Activated CD4-positive, alpha-beta T cell treated with anti-CD3 and anti-CD28 coated beads, Interleukin-2, amount 50 U/mL, for 4 hours (primary cell): ENCODE measurements at regions not wholly inside any gene's neighbourhood (a gene's known extent, or its start where the extent isn't known, plus 50 kb on each side); places are given as distances from the start of the nearest gene placed in this dataset.
"Not testable (repeated sequence)": the region's sequence is repeated elsewhere in the genome, so short reads cannot be mapped to it uniquely, and the experiment has no call there.

Source experiments
- DNase-seq, 2 experiments: peaks; one replicate each; pipeline ENCODE4 v3.0.0-alpha.2; 2020

DNA sequence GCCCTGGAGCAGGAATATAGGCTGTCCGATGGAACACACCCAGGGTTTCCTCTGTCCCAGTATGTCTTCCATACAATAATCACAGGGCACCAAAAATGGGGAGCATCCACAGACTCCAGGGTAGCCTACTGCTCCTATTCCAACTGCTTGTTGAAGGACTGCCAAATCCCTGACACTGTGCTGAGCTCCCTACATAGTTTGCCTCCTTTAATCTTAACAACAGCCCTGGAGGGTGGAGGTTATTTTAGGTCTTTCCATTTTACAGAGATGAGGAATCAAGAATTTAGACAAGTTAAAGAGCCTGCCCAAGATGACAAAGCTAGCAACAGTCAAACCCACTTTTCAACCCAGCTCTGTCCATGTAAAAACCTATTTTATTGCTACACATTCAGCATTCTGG, 790.4 kb downstream of the DIAPH3 start:
- DNase-seq, result no peak

DNA sequence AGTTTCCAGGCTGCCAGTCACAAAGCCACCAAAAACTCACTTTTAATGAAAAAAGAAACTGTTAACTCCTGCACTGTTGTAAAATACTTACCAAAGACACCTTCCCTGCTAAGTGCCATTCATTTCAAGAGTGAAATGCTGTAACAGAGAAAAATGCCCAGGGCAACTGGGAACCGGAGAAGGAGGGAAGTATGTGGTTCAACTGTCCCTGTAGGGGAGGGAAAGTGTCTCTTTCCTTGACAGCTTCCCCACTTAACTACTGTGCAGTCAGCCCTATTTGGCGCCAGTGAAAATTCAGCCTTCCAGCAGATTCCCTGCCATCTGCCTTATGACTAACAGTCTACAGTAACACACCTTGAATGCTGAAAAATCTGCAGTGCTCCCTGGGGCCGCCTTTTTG, 789.0 kb downstream of the DIAPH3 start:
- DNase-seq, result no peak

DNA sequence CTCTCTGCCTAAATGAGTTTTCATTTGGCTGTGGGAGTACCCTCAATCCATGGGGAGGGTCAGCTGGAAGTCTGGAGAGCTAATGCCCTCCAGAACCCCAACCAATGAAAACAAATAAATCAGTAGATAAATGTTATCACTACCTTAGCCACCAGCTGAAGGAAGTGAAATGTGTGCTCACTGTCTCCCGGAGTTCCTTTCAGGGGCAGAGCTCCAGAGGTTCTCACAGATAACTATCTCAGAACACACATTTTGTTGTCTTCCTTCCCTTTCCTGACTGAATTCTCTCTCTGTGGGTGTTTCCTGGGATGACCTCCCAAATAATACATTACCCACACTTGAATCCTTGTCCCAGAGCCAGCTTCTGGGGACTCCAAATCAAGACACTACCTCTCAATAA, 779.6 kb downstream of the DIAPH3 start:
- DNase-seq, result no peak

DNA sequence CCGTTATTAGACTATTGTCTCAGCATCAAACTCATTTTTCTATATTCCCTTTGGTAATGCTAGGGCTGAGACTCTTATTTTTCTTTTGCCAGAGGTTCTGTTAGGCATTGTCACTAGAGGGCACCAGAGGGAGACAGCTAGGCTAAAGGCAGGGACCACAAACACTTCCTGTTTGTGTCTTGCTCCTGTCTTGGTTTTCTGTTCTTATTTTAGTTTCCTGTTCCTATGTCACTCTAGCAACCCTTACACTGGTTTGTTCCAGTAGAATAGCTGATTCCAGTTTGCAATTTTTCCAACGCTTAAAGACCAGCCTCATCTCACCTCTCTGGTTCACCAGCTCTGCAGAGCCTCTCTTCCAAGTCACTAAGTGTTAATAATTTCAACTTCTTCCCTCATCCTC, 772.0 kb downstream of the DIAPH3 start:
- DNase-seq, result peak; percentile 6 to 12

DNA sequence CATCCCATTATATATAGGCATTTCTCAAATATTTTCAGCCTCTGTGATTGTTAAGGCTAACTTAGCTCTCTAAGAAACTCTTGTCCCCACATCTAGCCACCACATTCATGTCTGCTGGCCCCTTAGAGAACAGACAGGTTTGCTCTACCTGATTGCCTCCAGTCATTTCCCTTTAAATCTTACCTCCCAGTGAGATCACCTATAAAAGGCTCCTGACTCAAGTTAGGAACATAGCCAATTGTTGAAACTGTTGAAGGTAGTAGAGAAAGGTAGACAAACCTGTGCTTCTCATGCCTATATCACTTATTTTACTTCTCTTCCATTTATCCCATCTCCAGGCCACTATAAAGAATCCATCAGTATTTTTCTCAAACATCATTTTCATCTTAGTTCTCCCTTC, 771.4 kb downstream of the DIAPH3 start:
- DNase-seq, result no peak

DNA sequence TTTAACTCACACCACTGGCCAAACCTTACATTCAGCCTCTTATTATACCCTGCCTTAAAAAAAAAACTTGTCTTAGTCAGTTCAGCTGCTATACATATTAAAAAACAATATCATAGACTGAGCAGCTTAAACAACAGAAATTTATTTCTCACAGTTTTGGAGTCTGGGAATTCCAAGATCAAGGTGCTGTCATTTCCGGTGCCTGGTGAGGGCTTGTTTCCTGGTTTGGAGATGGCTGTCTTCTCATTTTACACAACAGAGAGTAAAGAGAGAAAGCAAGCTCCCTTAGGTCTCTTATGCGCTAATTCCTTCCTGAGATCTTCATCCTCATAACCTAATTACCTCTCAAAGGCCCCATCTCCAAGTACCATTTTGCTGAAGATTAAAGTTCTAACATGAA, 769.2 kb downstream of the DIAPH3 start:
- DNase-seq, result no peak

DNA sequence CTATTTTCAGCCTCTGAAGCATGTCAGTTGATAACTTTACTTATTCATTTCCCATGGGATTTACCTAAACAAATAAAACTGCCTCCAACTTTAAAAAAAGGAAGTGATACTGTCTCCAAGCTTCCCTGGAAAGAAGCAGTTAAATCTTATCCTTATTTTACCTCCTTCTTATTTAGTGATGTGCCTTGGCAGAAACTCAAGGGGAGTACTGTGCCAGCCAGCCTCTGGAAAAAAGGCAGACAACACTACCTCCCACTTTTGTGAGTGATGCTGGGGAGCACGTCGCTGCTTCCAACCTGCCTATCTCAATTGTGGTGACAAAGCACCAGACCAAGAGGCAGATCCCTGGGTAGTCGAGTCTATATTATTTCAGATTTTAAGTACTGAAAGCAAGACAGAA, 765.6 kb downstream of the DIAPH3 start:
- no peak for DNase-seq

DNA sequence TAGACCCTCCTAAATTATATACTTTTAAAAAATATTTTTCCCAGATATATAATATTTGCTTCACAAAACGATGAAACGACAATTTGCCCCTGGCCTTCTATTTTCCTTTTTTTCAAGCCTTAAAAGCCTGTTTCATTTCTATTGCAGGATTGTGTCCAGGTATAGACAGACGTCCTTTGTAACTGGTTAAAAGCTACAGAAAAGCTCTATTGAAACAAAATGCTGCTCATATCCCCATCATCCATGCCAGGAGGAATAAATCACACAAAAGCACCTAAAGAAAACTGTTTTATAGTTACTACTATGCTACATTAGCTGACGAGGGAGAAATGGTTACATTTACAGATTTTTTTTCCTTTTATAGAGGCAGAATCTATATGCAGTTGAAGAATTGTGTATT, 765.1 kb downstream of the DIAPH3 start:
- no peak for DNase-seq

DNA sequence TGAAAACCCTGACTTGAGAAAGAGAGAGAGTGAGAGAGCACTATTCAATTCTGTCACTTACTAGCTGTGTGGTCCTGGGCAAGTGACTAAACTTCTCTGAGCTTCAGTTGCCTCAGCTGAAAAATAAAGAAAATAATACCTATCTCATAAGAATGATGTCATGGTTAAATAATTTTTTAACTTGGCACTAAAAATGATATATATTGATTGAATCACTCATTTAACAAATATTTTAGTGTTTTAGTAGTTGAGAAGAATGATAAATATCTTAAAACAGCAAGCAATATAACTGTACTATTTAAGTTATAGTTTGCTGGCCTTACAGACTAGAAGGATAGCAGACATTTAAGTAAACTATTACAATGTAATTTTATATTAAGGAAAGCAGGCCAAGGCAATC, 764.2 kb downstream of the DIAPH3 start:
- no peak for DNase-seq

DNA sequence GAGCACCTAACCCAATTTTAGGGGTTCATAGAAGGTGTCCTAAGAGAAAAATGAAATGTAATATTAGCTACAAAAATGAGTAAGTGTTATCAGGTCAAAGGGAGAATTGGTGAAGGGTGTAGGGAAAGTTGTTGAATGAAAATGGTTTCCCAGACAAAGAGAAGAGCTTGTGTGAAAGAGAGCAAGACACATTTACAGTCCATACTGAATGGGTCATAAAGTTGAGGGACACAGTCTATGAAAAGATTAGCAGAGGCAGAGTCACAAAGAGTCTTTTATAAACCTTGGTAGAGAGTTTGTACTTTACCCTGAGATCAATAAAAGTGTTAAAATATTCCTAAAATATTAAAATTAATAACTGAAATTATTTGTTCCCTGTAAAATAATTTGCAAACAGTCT, 759.4 kb downstream of the DIAPH3 start:
- no peak for DNase-seq

DNA sequence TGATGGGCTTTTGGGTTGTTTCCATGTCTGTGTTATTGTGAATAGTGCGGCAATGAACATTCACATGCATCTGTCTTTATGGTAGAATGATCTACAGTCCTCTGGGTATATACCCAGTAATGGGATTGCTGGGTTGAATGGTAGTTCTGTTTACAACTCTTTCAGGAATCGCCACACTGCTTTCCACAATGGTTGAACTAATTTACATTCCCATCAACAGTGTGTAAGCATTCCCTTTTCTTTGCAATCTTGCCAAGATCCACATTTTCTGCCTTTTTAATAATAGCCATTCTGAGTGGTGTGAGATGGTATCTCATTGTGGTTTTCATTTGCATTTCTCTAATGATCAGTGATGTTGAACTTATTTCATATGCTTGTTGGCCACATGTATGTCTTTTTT, 756.5 kb downstream of the DIAPH3 start:
- DNase-seq, result not testable (repeated sequence)

DNA sequence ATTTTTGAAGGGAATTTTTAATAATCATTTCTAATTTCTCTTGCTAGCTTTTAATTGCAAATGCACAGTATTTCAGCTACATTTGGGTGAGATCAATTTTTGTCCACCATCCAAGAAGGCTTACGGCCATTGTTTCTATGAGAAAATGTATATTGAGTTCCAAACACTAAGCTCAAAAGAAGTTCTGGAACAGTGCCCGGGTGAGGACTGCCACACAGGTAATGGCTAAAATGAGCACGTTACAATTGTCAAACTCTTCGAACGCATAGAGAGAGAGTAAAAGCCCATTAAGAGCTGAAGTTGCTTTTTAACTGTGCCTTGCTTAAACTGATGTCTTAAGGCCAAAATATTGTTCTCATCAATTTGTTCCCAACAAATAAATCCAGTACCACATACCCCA, 755.0 kb downstream of the DIAPH3 start:
- no peak for DNase-seq

DNA sequence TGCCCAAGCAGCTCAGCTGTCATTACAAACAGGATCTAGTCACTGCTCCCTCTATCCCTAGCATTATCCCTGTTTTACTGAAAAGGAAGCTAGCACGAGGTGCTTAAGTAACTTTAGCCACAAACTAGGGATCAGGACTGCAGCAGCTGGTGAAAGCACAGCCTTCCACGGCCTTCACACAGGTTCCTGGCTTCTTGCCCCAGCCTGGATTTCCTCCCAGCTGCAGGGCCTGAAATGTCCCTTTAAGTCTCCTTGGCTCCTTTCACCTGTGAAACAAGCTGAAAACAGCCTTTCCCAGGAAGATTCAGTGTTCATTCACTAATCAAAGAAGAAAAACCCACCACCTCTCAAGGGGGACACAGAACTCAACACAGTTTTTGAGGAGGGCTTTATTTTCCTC, 754.5 kb downstream of the DIAPH3 start:
- no peak for DNase-seq

DNA sequence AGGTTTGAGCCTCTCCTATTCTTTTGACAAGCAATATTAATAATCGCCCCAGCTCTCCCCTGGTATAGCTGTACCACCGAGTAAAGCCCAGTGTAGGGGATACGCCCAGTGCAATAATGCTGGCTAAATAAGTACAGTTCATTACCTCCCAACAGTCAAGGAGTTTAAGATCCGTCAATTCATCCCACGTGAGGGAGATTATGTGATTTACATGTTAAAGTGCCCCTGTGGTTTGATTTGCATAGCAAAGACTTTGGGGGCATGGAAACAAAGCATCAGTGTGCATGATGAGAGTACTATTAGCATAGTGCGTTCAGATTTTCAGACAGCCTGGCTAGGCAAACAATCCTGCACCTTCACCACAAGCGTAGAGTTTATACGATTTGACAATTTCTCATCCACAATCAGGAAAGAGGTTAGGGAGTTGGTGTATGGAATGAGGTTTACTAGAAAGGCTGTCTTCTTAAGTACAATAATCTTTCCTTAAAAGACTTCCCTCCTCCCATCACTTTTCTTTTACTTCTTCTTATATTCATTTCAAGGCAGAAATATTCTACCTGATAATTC, 754.0 kb downstream of the DIAPH3 start:
- no peak for DNase-seq

DNA sequence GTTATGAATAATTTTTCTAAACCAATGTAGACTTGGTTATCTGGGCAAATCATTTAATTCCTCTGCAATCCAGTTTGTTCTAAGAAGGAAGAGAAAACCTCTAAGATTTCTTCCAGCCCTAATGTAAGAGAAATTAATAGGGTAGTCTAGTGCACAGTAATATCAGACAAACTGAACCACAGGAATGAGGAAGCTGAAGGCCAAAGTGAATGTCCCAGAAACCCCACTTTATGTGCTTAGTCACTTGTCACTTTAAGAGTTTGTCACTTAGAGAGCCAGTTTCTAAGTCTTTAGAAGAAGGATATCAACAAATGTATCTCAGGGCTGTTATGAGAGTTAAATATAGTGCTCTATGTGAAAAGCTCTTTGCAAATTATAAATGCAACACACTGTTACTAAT, 750.6 kb downstream of the DIAPH3 start:
- no peak for DNase-seq

DNA sequence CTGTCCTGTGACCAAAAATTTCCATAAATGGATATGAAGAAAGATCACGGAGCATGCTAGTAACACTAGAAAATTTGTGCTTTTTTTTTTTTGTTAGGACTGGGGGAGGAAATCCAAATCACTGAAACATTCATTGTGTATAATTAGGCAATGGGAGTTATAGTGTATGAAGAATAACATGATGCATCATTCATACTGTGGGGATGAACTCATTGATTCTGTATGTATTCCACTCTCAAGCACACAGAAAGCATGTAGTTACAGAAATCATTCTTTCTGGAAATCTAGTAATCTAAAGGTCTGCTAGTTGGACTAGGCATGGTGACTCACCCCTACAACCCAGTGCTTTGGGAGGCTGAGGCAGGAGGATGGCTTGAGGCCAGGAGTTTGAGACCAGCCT, 749.7 kb downstream of the DIAPH3 start:
- no peak for DNase-seq

DNA sequence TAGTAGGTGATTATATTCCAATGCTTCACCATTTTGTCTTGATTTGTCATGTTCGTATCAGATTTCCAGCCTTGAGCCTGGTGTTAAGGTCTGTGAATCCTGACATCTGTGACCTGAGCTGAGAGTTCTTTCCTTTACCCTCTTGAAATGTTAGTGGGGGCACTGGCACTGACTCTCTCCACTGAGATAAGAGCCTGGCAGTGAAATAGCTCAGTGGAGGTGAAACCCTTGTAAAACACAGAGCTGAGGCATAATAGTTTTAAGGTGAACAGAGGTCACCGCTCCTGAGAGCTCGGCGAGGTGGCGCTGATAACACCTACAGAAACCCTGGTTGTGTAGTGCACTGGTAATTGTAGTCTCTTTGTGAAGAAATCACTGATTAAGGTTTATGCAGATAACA, 748.2 kb downstream of the DIAPH3 start:
- DNase-seq, result no peak

DNA sequence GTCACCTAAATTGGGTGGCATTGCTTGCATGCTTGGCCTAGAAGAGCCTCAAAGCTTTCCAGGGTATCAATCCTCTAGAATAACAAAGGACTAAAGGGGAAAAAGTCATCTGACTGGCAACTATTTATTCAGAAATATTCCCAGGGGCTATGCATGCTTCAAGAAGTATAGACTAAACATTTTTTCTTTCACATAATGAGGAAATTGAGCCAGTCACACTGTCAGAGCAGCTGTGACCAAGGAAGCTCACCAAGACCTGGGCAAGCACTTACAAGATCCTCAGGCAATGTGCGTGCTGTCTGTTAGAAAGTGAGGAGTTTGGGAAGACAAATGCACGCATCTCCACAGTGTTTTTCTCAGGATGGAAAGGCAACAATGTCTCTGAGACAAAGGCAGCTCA, 747.2 kb downstream of the DIAPH3 start:
- DNase-seq, result no peak

DNA sequence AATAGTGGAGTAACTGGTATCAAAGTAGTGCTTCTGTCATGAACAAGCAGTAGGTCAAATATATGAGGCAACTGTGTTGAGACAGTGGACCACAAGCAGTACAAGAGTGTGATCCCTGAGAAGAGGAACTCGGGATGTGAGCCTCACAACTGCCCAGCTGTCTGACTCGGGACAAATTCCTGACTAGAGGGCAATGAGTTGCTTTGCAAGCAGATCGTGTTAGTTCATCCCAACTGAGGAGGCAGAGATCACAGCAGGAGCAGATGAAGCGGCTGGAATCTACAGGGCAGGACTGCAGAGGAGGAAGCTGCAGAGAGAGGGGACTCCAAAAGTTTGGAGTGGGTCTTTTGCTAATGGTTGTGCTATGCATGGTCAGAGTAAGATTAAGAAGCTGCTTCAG, 741.1 kb downstream of the DIAPH3 start:
- DNase-seq, result no peak

DNA sequence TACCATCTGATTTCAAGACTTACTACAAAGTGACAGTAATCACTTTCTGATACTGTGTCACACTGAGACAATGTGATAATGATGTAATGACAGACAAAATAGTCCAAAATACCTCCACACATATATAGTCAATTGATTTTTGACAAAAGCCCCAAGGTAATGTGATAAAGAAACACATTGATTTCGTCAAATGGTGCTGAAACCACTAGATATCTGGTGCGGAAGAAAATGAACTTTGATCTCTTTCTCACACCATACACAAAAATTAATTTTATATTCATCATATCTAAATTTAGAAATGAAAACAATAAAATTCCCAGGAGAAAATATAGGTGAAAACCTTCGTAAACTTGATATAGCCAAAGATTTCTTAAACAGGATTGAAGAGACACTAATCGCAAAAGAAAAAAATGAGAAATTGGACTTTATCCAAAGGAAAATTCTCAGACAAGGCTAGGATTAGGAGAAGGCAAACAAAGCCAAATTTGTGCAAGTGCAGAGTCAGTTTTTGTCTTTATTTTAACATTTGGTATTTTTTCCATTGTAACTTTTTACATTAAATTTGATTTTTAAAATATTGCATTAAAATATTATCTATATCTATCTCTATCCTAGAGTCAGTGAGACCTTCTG, 739.9 kb downstream of the DIAPH3 start:
- no peak for DNase-seq

DNA sequence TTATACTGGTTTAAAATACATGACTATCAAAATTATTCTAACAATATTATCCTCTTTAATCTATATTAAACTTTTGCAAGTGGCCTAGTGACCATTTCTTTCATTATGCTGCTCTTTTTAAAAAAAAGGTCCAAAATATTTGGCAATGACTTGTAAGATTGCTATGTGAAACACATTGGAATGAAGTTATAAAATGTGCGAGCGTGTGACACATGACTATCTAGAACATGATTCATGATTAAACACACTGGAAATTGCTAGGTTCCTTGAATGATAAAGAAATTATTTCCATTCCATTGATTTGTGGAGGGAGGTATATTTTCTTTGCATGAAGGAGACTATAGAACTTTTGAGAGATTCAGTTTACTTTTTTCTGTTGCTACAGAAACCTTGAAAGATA, 739.1 kb downstream of the DIAPH3 start:
- DNase-seq, result no peak

DNA sequence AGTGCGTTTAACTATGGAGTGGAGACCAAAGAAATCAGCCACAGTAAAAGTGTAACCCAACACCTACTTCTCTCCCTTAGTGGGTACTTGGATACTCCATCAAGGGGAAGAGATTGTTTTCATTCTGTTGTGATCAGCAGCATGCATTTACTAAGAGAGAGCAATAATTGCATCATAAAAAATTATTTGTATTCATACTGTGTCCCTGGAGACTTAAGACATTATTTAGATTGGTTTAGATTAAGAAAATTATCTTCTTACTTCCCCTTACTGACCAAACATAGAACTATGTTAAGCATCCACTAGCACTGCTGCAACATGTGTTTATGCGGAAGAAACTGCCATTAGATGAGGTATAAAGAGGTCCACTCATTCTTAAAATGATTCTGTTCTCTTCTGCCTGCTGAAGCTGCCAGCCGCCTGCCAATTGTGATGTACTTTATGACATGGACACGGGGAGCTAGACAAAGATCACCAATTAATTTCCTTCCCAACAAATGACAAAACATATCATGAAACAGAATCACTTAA, 738.5 kb downstream of the DIAPH3 start:
- DNase-seq, result no peak

DNA sequence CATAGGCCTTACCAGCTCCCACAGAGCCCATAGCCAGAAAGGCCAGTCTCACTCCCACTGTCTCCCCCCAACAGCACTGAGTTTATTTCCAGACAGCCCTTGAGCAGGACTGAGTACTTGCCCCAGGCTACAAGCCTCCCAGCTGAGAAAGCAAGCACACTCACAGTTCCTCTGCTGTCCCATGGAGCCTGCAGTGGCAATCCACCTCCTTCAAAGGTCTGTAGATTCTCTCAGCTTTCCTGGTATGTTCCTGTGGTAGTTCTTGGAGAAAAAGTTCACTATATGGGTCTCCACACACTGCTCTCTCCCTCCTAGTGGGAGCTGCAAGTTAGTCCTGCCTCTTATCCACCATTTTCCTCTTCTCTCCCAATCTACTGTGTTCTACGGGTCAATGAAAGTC, 728.7 kb downstream of the DIAPH3 start:
- DNase-seq, result no peak

DNA sequence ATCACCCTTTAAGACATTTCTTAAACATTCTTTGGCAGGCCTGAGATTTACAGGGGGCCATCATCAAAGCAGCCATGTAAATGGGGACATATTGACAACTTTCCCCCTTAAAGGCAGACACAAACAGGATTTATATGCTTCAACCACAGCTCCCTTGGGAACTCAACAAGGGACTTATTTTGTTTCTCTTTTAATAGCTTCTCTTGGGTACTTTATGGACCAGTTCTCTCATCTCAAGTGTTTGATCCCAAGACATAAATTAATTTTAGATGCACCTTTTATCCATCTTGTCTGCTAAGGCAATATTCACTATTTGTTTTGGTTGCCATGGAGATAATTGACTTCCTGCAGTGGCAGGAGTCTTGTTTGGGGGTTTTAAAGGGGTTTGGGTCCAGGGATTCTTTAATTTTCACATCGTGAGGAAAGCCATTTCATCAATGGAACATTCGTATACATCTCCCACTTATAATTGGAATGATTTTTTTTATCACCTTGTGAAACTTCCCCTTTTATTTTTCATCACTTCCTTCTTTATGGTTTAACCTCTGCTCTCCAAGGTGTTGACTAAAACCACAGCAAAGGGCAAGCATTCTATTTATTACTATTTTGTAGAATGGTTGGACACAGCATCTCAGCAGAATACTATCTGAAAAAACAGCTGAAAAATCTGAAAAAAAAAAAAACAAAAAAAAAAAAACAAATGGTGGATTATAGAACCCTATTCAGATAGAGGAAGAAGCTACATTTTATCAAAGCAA, 726.0 kb downstream of the DIAPH3 start:
- no peak for DNase-seq
